WI38 (cell line): ENCODE measurements at regions not wholly inside any gene's neighbourhood (a gene's known extent, or its start where the extent isn't known, plus 50 kb on each side); places are given as distances from the start of the nearest gene placed in this dataset.

Source experiments
- H3K4me3 ChIP-seq: 2 replicates; pipeline ENCODE4 v1.5.1; 2011; ENCODE audit warnings: low read depth, mild to moderate bottlenecking, control low read depth, low read length
- CTCF ChIP-seq: IDR thresholded peaks from 2 replicates; pipeline ENCODE4 v1.5.1; 2012; ENCODE audit warnings: low read depth, mild to moderate bottlenecking, control low read depth, low read length

GRCh38 chr17:72498364-72499210 is 377.8 kb downstream of the SOX9 start:
- H3K4me3 ChIP-seq: no peak overlapping the region
- no peak for TF ChIP-seq CTCF

GRCh38 chr17:72501404-72502370 is 380.9 kb downstream of the SOX9 start:
- no peak overlapping the region for H3K4me3 ChIP-seq
- no peak for TF ChIP-seq CTCF

GRCh38 chr17:72502371-72503341 is 381.8 kb downstream of the SOX9 start:
- H3K4me3 ChIP-seq: no peak overlapping the region
- no peak for TF ChIP-seq CTCF

- no peak overlapping the region for H3K4me3 ChIP-seq
- no peak for TF ChIP-seq CTCF
Observed at GRCh38 chr17:72503556-72503955, 382.7 kb downstream of the SOX9 start.

- no peak for TF ChIP-seq CTCF
- no peak overlapping the region for H3K4me3 ChIP-seq
Observed at GRCh38 chr17:72504783-72505182, 384.0 kb downstream of the SOX9 start.

- TF ChIP-seq CTCF: no peak
- H3K4me3 ChIP-seq: no peak overlapping the region
Observed at GRCh38 chr17:72506773-72507172, 386.0 kb downstream of the SOX9 start.
